Hippocampal formation (tissue), 2 donors: ENCODE measurements at regions not wholly inside any gene's neighbourhood (a gene's known extent, or its start where the extent isn't known, plus 50 kb on each side); places are given as distances from the start of the nearest gene placed in this dataset.
"Not testable (repeated sequence)": the region's sequence is repeated elsewhere in the genome, so short reads cannot be mapped to it uniquely, and the experiment has no call there.

ENCODE experiments used
- DNase-seq, 2 donors: peaks; one replicate each; lab custom pipeline; 2025; lab: John Stamatoyannopoulos, UW

GRCh38 chr7:10584886-10585285 is 388.8 kb upstream of the PHF14 start:
- DNase-seq: no peak

- no peak for DNase-seq
Measured at GRCh38 chr7:10588084-10588483, 385.6 kb upstream of the PHF14 start.

- DNase-seq: no peak
Measured at GRCh38 chr7:10592604-10593003, 381.1 kb upstream of the PHF14 start.

- no peak for DNase-seq
Measured at GRCh38 chr7:10593080-10593479, 380.6 kb upstream of the PHF14 start.

- no peak for DNase-seq
Measured at GRCh38 chr7:10596827-10597226, 376.8 kb upstream of the PHF14 start.

GRCh38 chr7:10604128-10604527 is 369.5 kb upstream of the PHF14 start:
- DNase-seq: no peak

- DNase-seq: no peak
Measured at GRCh38 chr7:10612950-10613349, 360.7 kb upstream of the PHF14 start.

GRCh38 chr7:10618953-10619352 is 354.7 kb upstream of the PHF14 start:
- DNase-seq: no peak

- DNase-seq: no peak
Measured at GRCh38 chr7:10632712-10633111, 341.0 kb upstream of the PHF14 start.

- DNase-seq: no peak
Measured at GRCh38 chr7:10634239-10634638, 339.4 kb upstream of the PHF14 start.

GRCh38 chr7:10637991-10638390 is 335.7 kb upstream of the PHF14 start:
- DNase-seq: no peak

GRCh38 chr7:10643545-10643944 is 330.1 kb upstream of the PHF14 start:
- no peak for DNase-seq

GRCh38 chr7:10644849-10645248 is 328.8 kb upstream of the PHF14 start:
- DNase-seq: no peak

- DNase-seq: no peak
Measured at GRCh38 chr7:10646194-10646593, 327.5 kb upstream of the PHF14 start.

- DNase-seq: no peak
Measured at GRCh38 chr7:10648289-10648688, 325.4 kb upstream of the PHF14 start.

- not testable (repeated sequence) for DNase-seq
Measured at GRCh38 chr7:10649120-10649519, 324.6 kb upstream of the PHF14 start.

- no peak for DNase-seq
Measured at GRCh38 chr7:10655031-10655430, 318.6 kb upstream of the PHF14 start.

- DNase-seq: no peak
Measured at GRCh38 chr7:10657201-10657600, 316.5 kb upstream of the PHF14 start.

GRCh38 chr7:10657837-10658236 is 315.8 kb upstream of the PHF14 start:
- no peak for DNase-seq

GRCh38 chr7:10662491-10662890 is 311.2 kb upstream of the PHF14 start:
- no peak for DNase-seq

GRCh38 chr7:10662982-10663884 is 310.4 kb upstream of the PHF14 start:
- no peak for DNase-seq

- no peak for DNase-seq
Measured at GRCh38 chr7:10672186-10672585, 301.5 kb upstream of the PHF14 start.

- no peak for DNase-seq
Measured at GRCh38 chr7:10677211-10677610, 296.5 kb upstream of the PHF14 start.

- no peak for DNase-seq
Measured at GRCh38 chr7:10677668-10678232, 295.9 kb upstream of the PHF14 start.
